HG03432 (cell line): ENCODE measurements at regions not wholly inside any gene's neighbourhood (a gene's known extent, or its start where the extent isn't known, plus 50 kb on each side); places are given as distances from the start of the nearest gene placed in this dataset.

ENCODE experiments used
- ATAC-seq: cut with Tn5 transposase; IDR thresholded peaks from one replicate; pipeline ENCODE4 v1.9.1; 2021; ENCODE audit warnings: mild to moderate bottlenecking, moderate library complexity; ENCODE audit not compliant: unreplicated experiment

DNA sequence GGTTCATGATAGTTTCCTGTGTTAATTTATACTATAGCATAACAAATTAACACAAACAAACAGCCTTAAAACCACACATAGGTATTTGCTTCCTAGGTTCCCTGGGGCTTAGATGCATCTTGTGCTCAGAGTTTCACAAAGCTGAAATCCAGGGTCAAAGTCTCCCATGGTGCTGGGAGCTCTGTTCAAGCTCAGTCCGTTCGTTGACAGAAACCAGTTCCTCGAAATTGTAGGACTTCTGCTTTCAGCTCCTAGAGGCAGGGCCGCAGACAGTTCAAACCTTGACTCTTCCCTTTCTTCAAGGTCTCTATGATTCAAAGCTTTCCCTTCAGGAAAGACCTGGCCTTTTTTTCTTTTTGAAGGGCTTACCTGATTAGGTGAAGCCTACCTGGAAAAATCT is 90.5 kb downstream of the VSTM2A start:
- ATAC-seq: no peak

GRCh38 chr7:54629771-54630170 is 87.6 kb downstream of the VSTM2A start:
- no peak for ATAC-seq

- ATAC-seq: no peak
These were observed 80.6 kb downstream of the VSTM2A start for GRCh38 chr7:54622696-54623309.
